ENCODE measurements at regions not wholly inside any gene's neighbourhood (a gene's known extent, or its start where the extent isn't known, plus 50 kb on each side); places are given as distances from the start of the nearest gene placed in this dataset.

GRCh38 chr6:92044312-92044711 is 1375.0 kb downstream of the EPHA7 start:
- H3K79me1 ChIP-seq (ENCODE audit: insufficient read depth, low read depth, low read length, poor library complexity, severe bottlenecking), result no peaks in the 10 kb centered on the region
- no peaks in the 10 kb centered on the region for H3K4me1 ChIP-seq (ENCODE audit: insufficient read depth, low read length)
- H4K20me1 ChIP-seq (ENCODE audit: control insufficient read depth, insufficient read depth, insufficient read length), result no peaks in the 10 kb centered on the region
- no peak overlapping the region for H4K8ac ChIP-seq (replicated peaks; ENCODE audit: insufficient read length, low read depth, low read length)
- no peak for TF ChIP-seq CTCF (conservative IDR thresholded peaks at IDR 0.05)
- H3K23me2 ChIP-seq (ENCODE audit: insufficient read length, low read depth, low read length, poor library complexity, severe bottlenecking), result no peaks in the 10 kb centered on the region
- H4K5ac ChIP-seq (ENCODE audit: insufficient read length, low read depth, low read length), result no peak overlapping the region
- Mint-ChIP-seq H3K27me3 (ENCODE audit: low read depth) (no peaks in the 10 kb centered on the region), H3K4me3 (no peak overlapping the region), H3K27ac (no peak overlapping the region), H3K36me3 (ENCODE audit: insufficient read depth in 1 of 3, low read depth in 3 of 3) (no peaks in the 10 kb centered on the region), H3K9me3 (no peaks in the 10 kb centered on the region), H3K4me1 (no peaks in the 10 kb centered on the region)
- H3K14ac ChIP-seq (ENCODE audit: insufficient read depth, low read length), result no peak overlapping the region
- no peak overlapping the region for H3K18ac ChIP-seq (ENCODE audit: insufficient read length, low read depth, low read length)
- no peak overlapping the region for H2BK20ac ChIP-seq (ENCODE audit: low read depth, low read length, poor library complexity, severe bottlenecking)
- H3K79me2 ChIP-seq (ENCODE audit: insufficient read depth, low read length), result no peaks in the 10 kb centered on the region
- H3K9ac ChIP-seq (ENCODE audit: extremely low read depth, insufficient read length, low read length), result no peak overlapping the region
- H3K23ac ChIP-seq (ENCODE audit: insufficient read length, low read depth, low read length), result no peak overlapping the region
- no peaks in the 10 kb centered on the region for H3K9me3 ChIP-seq (ENCODE audit: control insufficient read depth, low read depth, low read length)
- no peak overlapping the region for H3K27ac ChIP-seq (ENCODE audit: insufficient read length, low read depth, low read length)
- H3K4me2 ChIP-seq (ENCODE audit: insufficient read depth, insufficient read length, low read length), result no peak overlapping the region
- no peak overlapping the region for H3K56ac ChIP-seq (ENCODE audit: insufficient read length, low read depth, low read length)
- H3K27me3 ChIP-seq (ENCODE audit: insufficient read depth, low read length), result no peaks in the 10 kb centered on the region
- H2BK15ac ChIP-seq (ENCODE audit: low read depth, low read length), result no peak overlapping the region
- no peak overlapping the region for H3K4ac ChIP-seq (ENCODE audit: low read depth, low read length)
- no peak overlapping the region for H2AK5ac ChIP-seq (ENCODE audit: insufficient read length, low read length)
- no peak overlapping the region for H2BK12ac ChIP-seq (ENCODE audit: insufficient read length, low read depth, low read length)
- H2AFZ ChIP-seq (ENCODE audit: low read length), result no peak overlapping the region
- H2BK5ac ChIP-seq (ENCODE audit: insufficient read length, low read length), result no peak overlapping the region
- no peak for DNase-seq
- no peak overlapping the region for H4K91ac ChIP-seq (ENCODE audit: insufficient read length, low read depth, low read length)
- no peak overlapping the region for H3T11ph ChIP-seq (ENCODE audit: low read length)
- H2BK120ac ChIP-seq (ENCODE audit: low read depth, low read length, poor library complexity, severe bottlenecking), result no peak overlapping the region

Data from H9 (cell line).